Kidney epithelial cell (primary cell): ENCODE measurements at regions not wholly inside any gene's neighbourhood (a gene's known extent, or its start where the extent isn't known, plus 50 kb on each side); places are given as distances from the start of the nearest gene placed in this dataset.

Experiments
- DNase-seq: peaks from one replicate; pipeline ENCODE4 v3.0.0-alpha.2; 2010; ENCODE audit warnings: low read depth
- H3K27me3 ChIP-seq: 2 replicates; pipeline ENCODE4 v1.6.0; 2011; ENCODE audit warnings: low read length; ENCODE audit not compliant: control insufficient read depth, insufficient read depth
- H3K36me3 ChIP-seq: 2 replicates; pipeline ENCODE4 v1.5.1; 2011; ENCODE audit warnings: low read length; ENCODE audit not compliant: control insufficient read depth, insufficient read depth
- H3K4me3 ChIP-seq: 2 replicates; pipeline ENCODE4 v1.5.1; 2011; ENCODE audit warnings: low read depth, mild to moderate bottlenecking, control low read depth, low read length
- CTCF ChIP-seq: IDR thresholded peaks from 2 replicates; pipeline ENCODE4 v1.5.1; 2011; ENCODE audit warnings: mild to moderate bottlenecking, moderate library complexity, low read length, control low read depth, inconsistent platforms; ENCODE audit not compliant: insufficient read depth, poor library complexity, severe bottlenecking

- Histone ChIP-seq H3K27me3 (no peaks in the 10 kb centered on the region), H3K36me3 (no peaks in the 10 kb centered on the region), H3K4me3 (no peak overlapping the region)
- no peak for TF ChIP-seq CTCF
- DNase-seq = no peak
Observed at GRCh38 chr11:42625757-42626665, 685.8 kb upstream of the API5 start.

GRCh38 chr11:42631220-42631843 is 680.5 kb upstream of the API5 start:
- TF ChIP-seq CTCF = peak; percentile 59
- Histone ChIP-seq H3K27me3 (no peaks in the 10 kb centered on the region), H3K4me3 (no peak overlapping the region), H3K36me3 (no peaks in the 10 kb centered on the region)
- DNase-seq = peak; percentile 54

- no peak overlapping the region for H3K4me3 ChIP-seq
- no peaks in the 10 kb centered on the region for H3K36me3 ChIP-seq
- no peaks in the 10 kb centered on the region for H3K27me3 ChIP-seq
- no peak for TF ChIP-seq CTCF
- DNase-seq = no peak
Observed at GRCh38 chr11:42646959-42647358, 664.8 kb upstream of the API5 start.

GRCh38 chr11:42647993-42648392 is 663.8 kb upstream of the API5 start:
- no peaks in the 10 kb centered on the region for H3K36me3 ChIP-seq
- no peak overlapping the region for H3K4me3 ChIP-seq
- H3K27me3 ChIP-seq = no peaks in the 10 kb centered on the region
- DNase-seq = no peak
- no peak for TF ChIP-seq CTCF

GRCh38 chr11:42651621-42652020 is 660.2 kb upstream of the API5 start:
- Histone ChIP-seq H3K27me3 (no peaks in the 10 kb centered on the region), H3K4me3 (no peak overlapping the region), H3K36me3 (no peaks in the 10 kb centered on the region)
- TF ChIP-seq CTCF = no peak
- no peak for DNase-seq
